H9 (cell line): ENCODE measurements at regions not wholly inside any gene's neighbourhood (a gene's known extent, or its start where the extent isn't known, plus 50 kb on each side); places are given as distances from the start of the nearest gene placed in this dataset.

Source experiments
- DNase-seq: peaks from one replicate; pipeline ENCODE4 v3.0.0-alpha.2; 2017
- H2AFZ ChIP-seq: one replicate; pipeline ENCODE4 v1.6.1; 2013; ENCODE audit warnings: mild to moderate bottlenecking, low read length, control low read depth, moderate library complexity
- H2AK5ac ChIP-seq: 2 replicates; pipeline ENCODE4 v1.6.1; 2013; ENCODE audit warnings: low read length, control low read depth, mixed read lengths; ENCODE audit not compliant: insufficient read length
- H2BK120ac ChIP-seq: one replicate; pipeline ENCODE4 v1.6.1; 2013; ENCODE audit warnings: low read depth, mild to moderate bottlenecking, low read length, control low read depth, inconsistent platforms; ENCODE audit not compliant: poor library complexity, severe bottlenecking
- H2BK12ac ChIP-seq: 2 replicates; pipeline ENCODE4 v1.6.1; 2013; ENCODE audit warnings: low read length, control low read depth, mixed read lengths, low read depth; ENCODE audit not compliant: insufficient read length
- H2BK15ac ChIP-seq: 2 replicates; pipeline ENCODE4 v1.6.1; 2013; ENCODE audit warnings: low read depth, low read length, control low read depth
- H2BK20ac ChIP-seq: one replicate; pipeline ENCODE4 v1.6.1; 2013; ENCODE audit warnings: low read depth, mild to moderate bottlenecking, low read length, control low read depth, inconsistent platforms; ENCODE audit not compliant: poor library complexity, severe bottlenecking
- H2BK5ac ChIP-seq: 2 replicates; pipeline ENCODE4 v1.6.1; 2013; ENCODE audit warnings: low read length, control low read depth, mixed read lengths; ENCODE audit not compliant: insufficient read length
- H3K14ac ChIP-seq: 2 replicates; pipeline ENCODE4 v1.6.1; 2013; ENCODE audit warnings: low read length, control low read depth; ENCODE audit not compliant: insufficient read depth
- H3K18ac ChIP-seq: 2 replicates; pipeline ENCODE4 v1.6.1; 2013; ENCODE audit warnings: low read depth, mild to moderate bottlenecking, mixed read lengths, low read length, control low read depth; ENCODE audit not compliant: insufficient read length
- H3K23ac ChIP-seq: 2 replicates; pipeline ENCODE4 v1.6.1; 2013; ENCODE audit warnings: low read length, control low read depth, mixed read lengths, low read depth; ENCODE audit not compliant: insufficient read length
- H3K23me2 ChIP-seq: 2 replicates; pipeline ENCODE4 v1.6.1; 2013; ENCODE audit warnings: low read depth, mild to moderate bottlenecking, mixed read lengths, low read length, control low read depth; ENCODE audit not compliant: insufficient read length, poor library complexity, severe bottlenecking
- H3K27ac ChIP-seq: 2 replicates; pipeline ENCODE4 v1.5.1; 2013; ENCODE audit warnings: low read length, control low read depth, mixed read lengths, low read depth; ENCODE audit not compliant: insufficient read length
- H3K27me3 ChIP-seq: 2 replicates; pipeline ENCODE4 v1.6.1; 2013; ENCODE audit warnings: low read length, control low read depth, inconsistent platforms; ENCODE audit not compliant: insufficient read depth
- H3K4ac ChIP-seq: 2 replicates; pipeline ENCODE4 v1.6.1; 2013; ENCODE audit warnings: low read depth, mild to moderate bottlenecking, control low read depth, inconsistent platforms, low read length, moderate library complexity
- H3K4me1 ChIP-seq: 2 replicates; pipeline ENCODE4 v1.6.1; 2013; ENCODE audit warnings: low read length, control low read depth, inconsistent platforms; ENCODE audit not compliant: insufficient read depth
- H3K4me2 ChIP-seq: 2 replicates; pipeline ENCODE4 v1.6.1; 2013; ENCODE audit warnings: low read length, control low read depth, mixed read lengths; ENCODE audit not compliant: insufficient read length, insufficient read depth
- H3K56ac ChIP-seq: 2 replicates; pipeline ENCODE4 v1.6.1; 2013; ENCODE audit warnings: low read depth, mild to moderate bottlenecking, mixed read lengths, low read length, control low read depth; ENCODE audit not compliant: insufficient read length
- H3K79me1 ChIP-seq: 2 replicates; pipeline ENCODE4 v1.6.1; 2013; ENCODE audit warnings: low read depth, mild to moderate bottlenecking, moderate library complexity, low read length, control low read depth, inconsistent platforms; ENCODE audit not compliant: insufficient read depth, poor library complexity, severe bottlenecking
- H3K79me2 ChIP-seq: 2 replicates; pipeline ENCODE4 v1.6.1; 2013; ENCODE audit warnings: low read length, control low read depth, inconsistent platforms; ENCODE audit not compliant: insufficient read depth
- H3K9ac ChIP-seq: 2 replicates; pipeline ENCODE4 v1.6.1; 2013; ENCODE audit warnings: low read length, control low read depth, mixed read lengths; ENCODE audit not compliant: insufficient read length; ENCODE audit errors: extremely low read depth
- H3K9me3 ChIP-seq: one replicate; pipeline ENCODE4 v1.6.1; 2013; ENCODE audit warnings: low read depth, low read length, inconsistent platforms; ENCODE audit not compliant: control insufficient read depth
- H3T11ph ChIP-seq: one replicate; pipeline ENCODE4 v1.6.1; 2013; ENCODE audit warnings: mild to moderate bottlenecking, low read length, control low read depth, inconsistent platforms
- H4K20me1 ChIP-seq: one replicate; pipeline ENCODE4 v1.6.1; 2013; ENCODE audit not compliant: control insufficient read depth, insufficient read length, insufficient read depth
- H4K5ac ChIP-seq: 2 replicates; pipeline ENCODE4 v1.6.1; 2013; ENCODE audit warnings: low read depth, mild to moderate bottlenecking, mixed read lengths, low read length, control low read depth; ENCODE audit not compliant: insufficient read length
- H4K8ac ChIP-seq: replicated peaks from 2 replicates; pipeline ENCODE4 v1.6.1; 2013; ENCODE audit warnings: low read length, control low read depth, mixed read lengths, low read depth; ENCODE audit not compliant: insufficient read length
- H4K91ac ChIP-seq: 2 replicates; pipeline ENCODE4 v1.6.1; 2013; ENCODE audit warnings: low read depth, mild to moderate bottlenecking, moderate library complexity, mixed read lengths, low read length, control low read depth; ENCODE audit not compliant: insufficient read length
- H3K27ac Mint-ChIP-seq, 3 experiments: 2 replicates in 2 of 3; 3 replicates in 1 of 3; pipeline ENCODE4 v1.8.0; 2020 to 2021; ENCODE audit warnings: mixed read lengths in 3 of 3, mild to moderate bottlenecking in 1 of 3, moderate library complexity in 1 of 3
- H3K27me3 Mint-ChIP-seq: 2 replicates; pipeline ENCODE4 v1.8.0; 2021; ENCODE audit warnings: low read depth, mild to moderate bottlenecking, moderate library complexity, mixed read lengths
- H3K36me3 Mint-ChIP-seq, 3 experiments: 2 replicates in 2 of 3; 3 replicates in 1 of 3; pipeline ENCODE4 v1.8.0; 2020 to 2021; ENCODE audit warnings: low read depth in 3 of 3, mixed read lengths in 3 of 3; ENCODE audit not compliant: insufficient read depth in 1 of 3
- H3K4me1 Mint-ChIP-seq, 2 experiments: 2 replicates each; pipeline ENCODE4 v1.8.0; 2020; ENCODE audit warnings: mixed read lengths in 2 of 2
- H3K4me3 Mint-ChIP-seq, 2 experiments: 2 replicates in 1 of 2; 3 replicates in 1 of 2; pipeline ENCODE4 v1.8.0; 2020 to 2021; ENCODE audit warnings: mild to moderate bottlenecking in 2 of 2, mixed read lengths in 2 of 2, moderate library complexity in 1 of 2
- H3K9me3 Mint-ChIP-seq, 2 experiments: 2 replicates in 1 of 2; 3 replicates in 1 of 2; pipeline ENCODE4 v1.8.0; 2020; ENCODE audit warnings: mild to moderate bottlenecking in 2 of 2, mixed read lengths in 2 of 2, moderate library complexity in 1 of 2
- WGBS: extraction: QIAGEN DNeasy Blood & Tissue Kit; methylation state at CpG from one replicate; pipeline ENCODE4 v1.1.7; 2013; ENCODE audit warnings: missing lambda C conversion rate, low lambda C conversion rate, mixed read lengths; ENCODE audit not compliant: insufficient read length; ENCODE audit errors: extremely low coverage; 5-methylcytosine and 5-hydroxymethylcytosine counted together
- TF ChIP-seq, protein P1 (sequence below): fragments of 200-600 bp; sonication (generic); conservative IDR thresholded peaks from 3 replicates; pipeline ENCODE4 v1.8.0; 2021; ENCODE audit warnings: antibody characterized with exemption, mild to moderate bottlenecking

DNA sequence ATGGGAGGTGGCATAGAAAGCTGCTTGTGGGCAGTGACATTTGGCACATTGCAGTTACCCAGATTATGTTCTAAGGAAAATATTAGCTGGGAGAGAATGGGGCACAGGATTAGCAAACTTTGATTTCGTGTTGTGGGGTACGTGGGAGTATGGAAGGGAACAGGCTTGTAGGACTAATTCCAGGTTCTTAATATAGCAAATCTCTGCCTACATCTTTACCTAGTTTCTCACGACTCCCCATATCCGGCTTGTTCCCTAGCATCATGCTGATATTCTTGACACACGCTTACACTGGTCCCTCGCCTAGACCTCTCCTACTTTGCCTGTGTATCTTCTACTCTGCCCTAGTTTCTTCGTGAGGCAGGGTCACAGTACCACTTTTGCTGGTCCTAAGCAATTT is 293.9 kb upstream of the PLXNA2 start:
- no peak overlapping the region for H2AFZ ChIP-seq
- no peak overlapping the region for H3K23ac ChIP-seq
- H2AK5ac ChIP-seq = no peak overlapping the region
- no peaks in the 10 kb centered on the region for H3K4me1 ChIP-seq
- H4K20me1 ChIP-seq = no peaks in the 10 kb centered on the region
- Mint-ChIP-seq H3K27ac (no peak overlapping the region), H3K36me3 (no peaks in the 10 kb centered on the region), H3K27me3 (no peaks in the 10 kb centered on the region), H3K9me3 (no peaks in the 10 kb centered on the region), H3K4me3 (no peak overlapping the region), H3K4me1 (peaks cover 25 to 26% of the 10 kb centered on the region in 2 experiments)
- WGBS = no CpG with 5 or more reads among the region's 7 CpGs
- no peak overlapping the region for H2BK20ac ChIP-seq
- H4K8ac ChIP-seq = no peak overlapping the region
- no peak overlapping the region for H3K14ac ChIP-seq
- H3K4ac ChIP-seq = no peak overlapping the region
- no peaks in the 10 kb centered on the region for H3K79me2 ChIP-seq
- no peak for DNase-seq
- H3K56ac ChIP-seq = no peak overlapping the region
- TF ChIP-seq, protein P1, sequence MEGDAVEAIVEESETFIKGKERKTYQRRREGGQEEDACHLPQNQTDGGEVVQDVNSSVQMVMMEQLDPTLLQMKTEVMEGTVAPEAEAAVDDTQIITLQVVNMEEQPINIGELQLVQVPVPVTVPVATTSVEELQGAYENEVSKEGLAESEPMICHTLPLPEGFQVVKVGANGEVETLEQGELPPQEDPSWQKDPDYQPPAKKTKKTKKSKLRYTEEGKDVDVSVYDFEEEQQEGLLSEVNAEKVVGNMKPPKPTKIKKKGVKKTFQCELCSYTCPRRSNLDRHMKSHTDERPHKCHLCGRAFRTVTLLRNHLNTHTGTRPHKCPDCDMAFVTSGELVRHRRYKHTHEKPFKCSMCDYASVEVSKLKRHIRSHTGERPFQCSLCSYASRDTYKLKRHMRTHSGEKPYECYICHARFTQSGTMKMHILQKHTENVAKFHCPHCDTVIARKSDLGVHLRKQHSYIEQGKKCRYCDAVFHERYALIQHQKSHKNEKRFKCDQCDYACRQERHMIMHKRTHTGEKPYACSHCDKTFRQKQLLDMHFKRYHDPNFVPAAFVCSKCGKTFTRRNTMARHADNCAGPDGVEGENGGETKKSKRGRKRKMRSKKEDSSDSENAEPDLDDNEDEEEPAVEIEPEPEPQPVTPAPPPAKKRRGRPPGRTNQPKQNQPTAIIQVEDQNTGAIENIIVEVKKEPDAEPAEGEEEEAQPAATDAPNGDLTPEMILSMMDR = no peak
- no peaks in the 10 kb centered on the region for H3K79me1 ChIP-seq
- H3K23me2 ChIP-seq = no peaks in the 10 kb centered on the region
- no peak overlapping the region for H2BK120ac ChIP-seq
- H3K4me2 ChIP-seq = no peak overlapping the region
- no peaks in the 10 kb centered on the region for H3K27me3 ChIP-seq
- H3K9me3 ChIP-seq = no peaks in the 10 kb centered on the region
- no peak overlapping the region for H2BK12ac ChIP-seq
- no peak overlapping the region for H2BK15ac ChIP-seq
- H3K27ac ChIP-seq = no peak overlapping the region
- no peak overlapping the region for H4K5ac ChIP-seq
- H3T11ph ChIP-seq = no peak overlapping the region
- no peak overlapping the region for H3K18ac ChIP-seq
- H4K91ac ChIP-seq = no peak overlapping the region
- no peak overlapping the region for H2BK5ac ChIP-seq
- no peak overlapping the region for H3K9ac ChIP-seq
